Ishikawa (cell line): ENCODE measurements at regions not wholly inside any gene's neighbourhood (a gene's known extent, or its start where the extent isn't known, plus 50 kb on each side); places are given as distances from the start of the nearest gene placed in this dataset.

Source experiments
- CEBPB ChIP-seq: IDR thresholded peaks from 2 replicates; pipeline ENCODE4 v1.6.1; 2012
- CREB1 ChIP-seq: IDR thresholded peaks from 2 replicates; pipeline ENCODE4 v1.6.1; 2012; ENCODE audit warnings: low read depth
- EGR1 ChIP-seq: IDR thresholded peaks from 2 replicates; pipeline ENCODE4 v1.6.1; 2012
- EP300 ChIP-seq: IDR thresholded peaks from 2 replicates; pipeline ENCODE4 v1.6.1; 2012; ENCODE audit warnings: borderline replicate concordance
- FOXM1 ChIP-seq: IDR thresholded peaks from 2 replicates; pipeline ENCODE4 v1.6.1; 2012; ENCODE audit warnings: low read depth, borderline replicate concordance
- MAX ChIP-seq: IDR thresholded peaks from 2 replicates; pipeline ENCODE4 v1.6.1; 2012
- NFIC ChIP-seq: IDR thresholded peaks from 2 replicates; pipeline ENCODE4 v1.6.1; 2012
- RAD21 ChIP-seq: IDR thresholded peaks from 2 replicates; pipeline ENCODE4 v1.6.1; 2012; ENCODE audit warnings: low read depth
- TAF1 ChIP-seq: IDR thresholded peaks from 2 replicates; pipeline ENCODE4 v1.6.1; 2012; ENCODE audit warnings: low read depth, mild to moderate bottlenecking
- TCF12 ChIP-seq: IDR thresholded peaks from 2 replicates; pipeline ENCODE4 v1.6.1; 2012; ENCODE audit warnings: low read depth
- YY1 ChIP-seq: IDR thresholded peaks from 2 replicates; pipeline ENCODE4 v1.6.1; 2012; ENCODE audit warnings: low read depth
- TF ChIP-seq, protein P1 (sequence below): IDR thresholded peaks from 2 replicates; pipeline ENCODE4 v1.6.1; 2012
- TF ChIP-seq, protein P2 (sequence below): IDR thresholded peaks from 2 replicates; pipeline ENCODE4 v1.6.1; 2012; ENCODE audit warnings: low read depth, mild to moderate bottlenecking

- no peak for TF ChIP-seq CEBPB
- TF ChIP-seq TAF1, result no peak
- no peak for TF ChIP-seq YY1
- no peak for TF ChIP-seq EP300
- TF ChIP-seq, protein P1, sequence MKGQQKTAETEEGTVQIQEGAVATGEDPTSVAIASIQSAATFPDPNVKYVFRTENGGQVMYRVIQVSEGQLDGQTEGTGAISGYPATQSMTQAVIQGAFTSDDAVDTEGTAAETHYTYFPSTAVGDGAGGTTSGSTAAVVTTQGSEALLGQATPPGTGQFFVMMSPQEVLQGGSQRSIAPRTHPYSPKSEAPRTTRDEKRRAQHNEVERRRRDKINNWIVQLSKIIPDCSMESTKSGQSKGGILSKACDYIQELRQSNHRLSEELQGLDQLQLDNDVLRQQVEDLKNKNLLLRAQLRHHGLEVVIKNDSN, result no peak
- no peak for TF ChIP-seq RAD21
- TF ChIP-seq FOXM1, result no peak
- TF ChIP-seq, protein P2, sequence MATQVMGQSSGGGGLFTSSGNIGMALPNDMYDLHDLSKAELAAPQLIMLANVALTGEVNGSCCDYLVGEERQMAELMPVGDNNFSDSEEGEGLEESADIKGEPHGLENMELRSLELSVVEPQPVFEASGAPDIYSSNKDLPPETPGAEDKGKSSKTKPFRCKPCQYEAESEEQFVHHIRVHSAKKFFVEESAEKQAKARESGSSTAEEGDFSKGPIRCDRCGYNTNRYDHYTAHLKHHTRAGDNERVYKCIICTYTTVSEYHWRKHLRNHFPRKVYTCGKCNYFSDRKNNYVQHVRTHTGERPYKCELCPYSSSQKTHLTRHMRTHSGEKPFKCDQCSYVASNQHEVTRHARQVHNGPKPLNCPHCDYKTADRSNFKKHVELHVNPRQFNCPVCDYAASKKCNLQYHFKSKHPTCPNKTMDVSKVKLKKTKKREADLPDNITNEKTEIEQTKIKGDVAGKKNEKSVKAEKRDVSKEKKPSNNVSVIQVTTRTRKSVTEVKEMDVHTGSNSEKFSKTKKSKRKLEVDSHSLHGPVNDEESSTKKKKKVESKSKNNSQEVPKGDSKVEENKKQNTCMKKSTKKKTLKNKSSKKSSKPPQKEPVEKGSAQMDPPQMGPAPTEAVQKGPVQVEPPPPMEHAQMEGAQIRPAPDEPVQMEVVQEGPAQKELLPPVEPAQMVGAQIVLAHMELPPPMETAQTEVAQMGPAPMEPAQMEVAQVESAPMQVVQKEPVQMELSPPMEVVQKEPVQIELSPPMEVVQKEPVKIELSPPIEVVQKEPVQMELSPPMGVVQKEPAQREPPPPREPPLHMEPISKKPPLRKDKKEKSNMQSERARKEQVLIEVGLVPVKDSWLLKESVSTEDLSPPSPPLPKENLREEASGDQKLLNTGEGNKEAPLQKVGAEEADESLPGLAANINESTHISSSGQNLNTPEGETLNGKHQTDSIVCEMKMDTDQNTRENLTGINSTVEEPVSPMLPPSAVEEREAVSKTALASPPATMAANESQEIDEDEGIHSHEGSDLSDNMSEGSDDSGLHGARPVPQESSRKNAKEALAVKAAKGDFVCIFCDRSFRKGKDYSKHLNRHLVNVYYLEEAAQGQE, result no peak
- TF ChIP-seq NFIC, result no peak
- no peak for TF ChIP-seq MAX
- TF ChIP-seq EGR1, result no peak
- no peak for TF ChIP-seq TCF12
- TF ChIP-seq CREB1, result no peak
These were observed 621.9 kb upstream of the POU3F2 start for GRCh38 chr6:98212468-98212867.
